HepG2 (cell line): ENCODE measurements at regions not wholly inside any gene's neighbourhood (a gene's known extent, or its start where the extent isn't known, plus 50 kb on each side); places are given as distances from the start of the nearest gene placed in this dataset.

Experiments
- ATAC-seq: fragments of 200-7000 bp; cut with Tn5 transposase; 3 replicates; pipeline ENCODE4 v1.9.1; 2020; ENCODE audit warnings: mild to moderate bottlenecking, moderate library complexity
- BruUV-seq: library from RNA; stranded (reverse); fragments of 400-500 nt; replicated peaks from 2 replicates; lab custom pipeline; 2021; lab: Mats Ljungman, UMichigan
- CTCF ChIA-PET: fragments of 300-600 bp; formaldehyde crosslinking; extraction: SDS; loops from one replicate; lab custom pipeline; 2021; ENCODE audit warnings: low total read pairs, inconsistent platforms, low intra/inter-chr PET ratio; lab: Yijun Ruan, JAX
- POLR2A ChIA-PET: fragments of 350-600 bp; sonication (Branson Sonifier 250); formaldehyde crosslinking; loops from one replicate; lab custom pipeline; 2020; ENCODE audit warnings: antibody characterized with exemption, inconsistent platforms; lab: Yijun Ruan, JAX
- DNase-seq: peaks from one replicate; pipeline ENCODE4 v3.0.0-alpha.2; 2015; ENCODE audit warnings: low spot score
- FAIRE-seq: peaks from 3 replicates; lab custom pipeline; 2011; peaks lifted over from hg19 to GRCh38; lab: Jason Lieb, UNC
- H2AFZ ChIP-seq: one replicate; pipeline ENCODE4 v1.6.1; 2011; ENCODE audit warnings: low read length, inconsistent platforms
- H3K27ac ChIP-seq: fragments of 300-600 bp; 3 replicates; pipeline ENCODE4 v1.8.0; 2011; ENCODE audit warnings: mixed run types, mild to moderate bottlenecking, mixed read lengths, low read length, inconsistent platforms; ENCODE audit not compliant: insufficient read depth; ENCODE audit errors: extremely low read length
- H3K27me3 ChIP-seq, 2 experiments: fragments of 200-600 bp in 1 of 2; 2 replicates in 1 of 2; 3 replicates in 1 of 2; pipeline versions ENCODE4 v1.6.0 to v1.8.0; 2011; ENCODE audit warnings: low read length in 2 of 2, mild to moderate bottlenecking in 2 of 2, moderate library complexity in 2 of 2, inconsistent platforms in 1 of 2; ENCODE audit not compliant: insufficient read depth in 2 of 2, control insufficient read depth in 1 of 2
- H3K36me3 ChIP-seq, 2 experiments: fragments of 200-600 bp in 1 of 2; replicated peaks in 1 of 2; 2 replicates in 1 of 2; 3 replicates in 1 of 2; pipeline versions ENCODE4 v1.5.1 to v1.8.0; 2011; ENCODE audit warnings: low read length in 2 of 2, inconsistent platforms in 1 of 2; ENCODE audit not compliant: insufficient read depth in 2 of 2, control insufficient read depth in 1 of 2
- H3K4me1 ChIP-seq: 2 replicates; pipeline ENCODE4 v1.5.1; 2012; ENCODE audit warnings: low read length, inconsistent platforms; ENCODE audit not compliant: insufficient read depth
- H3K4me2 ChIP-seq: 2 replicates; pipeline ENCODE4 v1.6.0; 2011; ENCODE audit warnings: low read depth, low read length, inconsistent platforms
- H3K4me3 ChIP-seq, 3 experiments: fragments of 200-600 bp in 1 of 3; sonication (generic), shearing (Covaris generic) in 1 of 3; replicated peaks in 1 of 3; 2 replicates each; pipeline ENCODE4 v1.5.1; 2011 to 2016; ENCODE audit warnings: low read length in 3 of 3, inconsistent platforms in 2 of 3, low read depth in 2 of 3, mild to moderate bottlenecking in 2 of 3, control low read depth in 1 of 3, mixed read lengths in 1 of 3; ENCODE audit not compliant: insufficient read depth in 1 of 3
- H3K79me2 ChIP-seq: one replicate; pipeline ENCODE4 v1.6.1; 2011; ENCODE audit warnings: low read length, inconsistent platforms; ENCODE audit not compliant: insufficient read depth
- H3K9ac ChIP-seq: 2 replicates; pipeline ENCODE4 v1.6.0; 2011; ENCODE audit warnings: mild to moderate bottlenecking, low read depth, low read length, inconsistent platforms; ENCODE audit not compliant: insufficient read depth
- H3K9me3 ChIP-seq: 2 replicates; pipeline ENCODE4 v1.5.1; 2012; ENCODE audit warnings: mild to moderate bottlenecking, low read length
- H4K20me1 ChIP-seq: 2 replicates; pipeline ENCODE4 v1.6.0; 2011; ENCODE audit warnings: inconsistent platforms, mild to moderate bottlenecking, low read length, moderate library complexity; ENCODE audit not compliant: insufficient read depth
- HNRNPUL1 ChIP-seq: fragments of 200-400 bp; formaldehyde crosslinking; IDR thresholded peaks from 2 replicates; pipeline ENCODE4 v1.6.1; 2017; ENCODE audit warnings: low read depth, mild to moderate bottlenecking, low read length, moderate library complexity
- MAFG ChIP-seq: sonication (generic); formaldehyde crosslinking; IDR thresholded peaks from 2 replicates; pipeline ENCODE4 v1.5.1; 2020; ENCODE audit warnings: mild to moderate bottlenecking, missing genetic modification reagents
- REL ChIP-seq: sonication (generic); formaldehyde crosslinking; conservative IDR thresholded peaks from 2 replicates; pipeline ENCODE4 v1.8.0; 2022; ENCODE audit warnings: mild to moderate bottlenecking, missing genetic modification reagents, moderate library complexity
- ZNF180 ChIP-seq: sonication (generic); formaldehyde crosslinking; IDR thresholded peaks from 2 replicates; pipeline ENCODE4 v1.4.0; 2020; ENCODE audit warnings: low read depth, missing genetic modification reagents, borderline replicate concordance
- ZNF20 ChIP-seq: sonication (generic); formaldehyde crosslinking; IDR thresholded peaks from 2 replicates; pipeline ENCODE4 v1.4.0; 2020; ENCODE audit warnings: mild to moderate bottlenecking, moderate library complexity, missing genetic modification reagents
- ZNF326 ChIP-seq: sonication (generic); formaldehyde crosslinking; IDR thresholded peaks from 2 replicates; pipeline ENCODE4 v1.4.0; 2020; ENCODE audit warnings: missing genetic modification reagents, borderline replicate concordance
- ZNF34 ChIP-seq: sonication (generic); formaldehyde crosslinking; IDR thresholded peaks from 2 replicates; pipeline ENCODE4 v1.4.0; 2020; ENCODE audit warnings: mild to moderate bottlenecking, missing genetic modification reagents, borderline replicate concordance
- ZNF484 ChIP-seq: sonication (generic); formaldehyde crosslinking; IDR thresholded peaks from 2 replicates; pipeline ENCODE4 v1.5.1; 2020; ENCODE audit warnings: mild to moderate bottlenecking, low read depth, missing genetic modification reagents, borderline replicate concordance
- ZNF547 ChIP-seq: sonication (generic); formaldehyde crosslinking; IDR thresholded peaks from 2 replicates; pipeline ENCODE4 v1.5.1; 2020; ENCODE audit warnings: mild to moderate bottlenecking, missing genetic modification reagents
- ZNF720 ChIP-seq: sonication (generic); formaldehyde crosslinking; IDR thresholded peaks from 2 replicates; pipeline ENCODE4 v1.4.0; 2020; ENCODE audit warnings: missing genetic modification reagents
- ZNF781 ChIP-seq: sonication (generic); formaldehyde crosslinking; IDR thresholded peaks from 2 replicates; pipeline ENCODE4 v1.5.1; 2020; ENCODE audit warnings: borderline replicate concordance, mild to moderate bottlenecking, missing genetic modification reagents; ENCODE audit errors: not compliant biosample characterization
- in situ Hi-C: cut with HindIII; loops from 2 replicates; pipeline ENCODE4 v1.10.0; 2017; ENCODE audit warnings: low pct_unique_long_range_greater_than_20kb; ENCODE audit not compliant: extremely low pct_ligation_motif_present
- intact Hi-C: fragments of 100-400 bp; cut with micrococcal nuclease; formaldehyde crosslinking; loops from one replicate; pipeline ENCODE4 v1.10.0; 2022; ENCODE audit not compliant: unreplicated experiment
- TF ChIP-seq, protein P1 (sequence below): sonication (generic); formaldehyde crosslinking; IDR thresholded peaks from 2 replicates; pipeline ENCODE4 v1.4.0; 2020; ENCODE audit warnings: missing genetic modification reagents
- TF ChIP-seq, protein P2 (sequence below): sonication (generic); formaldehyde crosslinking; IDR thresholded peaks from 2 replicates; pipeline ENCODE4 v1.5.0; 2020; ENCODE audit warnings: mild to moderate bottlenecking, missing genetic modification reagents, borderline replicate concordance
- TF ChIP-seq, protein P3 (sequence below): sonication (generic); formaldehyde crosslinking; IDR thresholded peaks from 2 replicates; pipeline ENCODE4 v1.4.0; 2020; ENCODE audit warnings: low read depth, mild to moderate bottlenecking, missing genetic modification reagents

DNA sequence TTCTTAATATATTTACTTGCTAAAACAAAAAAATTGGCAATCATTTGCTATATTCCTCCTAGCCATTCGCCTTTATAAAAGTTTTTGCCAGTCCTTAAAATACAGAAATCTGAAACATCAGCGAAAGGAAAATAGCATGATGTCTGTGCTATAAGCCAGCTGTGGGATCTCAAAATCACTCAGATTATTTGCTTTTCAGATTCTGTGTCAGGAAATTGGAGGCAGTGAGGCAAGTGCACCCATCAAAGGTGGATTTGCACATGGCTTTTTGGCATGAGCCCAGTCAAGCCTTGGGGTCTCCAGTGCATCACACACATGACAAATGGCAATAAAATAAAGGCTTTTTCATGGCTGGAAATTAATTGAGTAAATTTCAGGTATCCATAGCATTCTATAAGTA, 196.8 kb upstream of the DAPK1 start (continued):
- no peak for TF ChIP-seq ZNF326 (CRISPR knock-in tag)

DNA sequence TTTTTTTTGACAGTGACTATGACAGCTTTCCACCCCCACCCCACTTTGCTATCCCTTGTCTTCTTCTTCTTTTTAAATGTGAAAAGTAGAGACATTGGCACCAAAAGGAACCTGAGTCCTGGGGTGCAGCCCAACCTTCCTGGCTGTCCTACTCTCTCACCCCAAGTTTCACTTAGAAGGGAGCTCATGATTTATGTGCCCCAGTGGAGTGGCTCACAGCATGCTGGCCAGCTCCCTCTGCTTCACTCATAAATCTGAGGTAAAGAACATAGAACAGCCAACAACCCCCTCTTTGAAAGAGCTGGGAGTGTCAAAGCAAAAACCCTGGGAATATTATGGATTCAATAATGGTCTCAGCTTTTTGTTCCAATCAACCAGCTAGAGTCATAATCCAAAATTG, 196.3 kb upstream of the DAPK1 start:
- Histone ChIP-seq H3K27ac (no peak overlapping the region), H3K4me3 (no peak overlapping the region), H3K9me3 (no peaks in the 10 kb centered on the region), H3K79me2 (no peaks in the 10 kb centered on the region), H3K36me3 (no peaks in the 10 kb centered on the region), H3K4me2 (no peak overlapping the region), H3K27me3 (peaks cover 0 to 4% of the 10 kb centered on the region in 2 experiments; a peak in 1 of 5 replicates), H3K4me1 (no peaks in the 10 kb centered on the region), H4K20me1 (no peaks in the 10 kb centered on the region), H2AFZ (no peak overlapping the region), H3K9ac (no peak overlapping the region)
- intact Hi-C loops (no loop called here), in situ Hi-C loops (no loop called here)
- FAIRE-seq (no peak), ATAC-seq (no peak), DNase-seq (no peak)
- no peak for TF ChIP-seq ZNF484 (CRISPR knock-in tag)
- TF ChIP-seq ZNF781 (CRISPR knock-in tag): no peak
- TF ChIP-seq ZNF547 (CRISPR knock-in tag): no peak
- no peak for TF ChIP-seq ZNF180 (CRISPR knock-in tag)
- TF ChIP-seq ZNF34 (CRISPR knock-in tag): no peak
- TF ChIP-seq, protein P1, sequence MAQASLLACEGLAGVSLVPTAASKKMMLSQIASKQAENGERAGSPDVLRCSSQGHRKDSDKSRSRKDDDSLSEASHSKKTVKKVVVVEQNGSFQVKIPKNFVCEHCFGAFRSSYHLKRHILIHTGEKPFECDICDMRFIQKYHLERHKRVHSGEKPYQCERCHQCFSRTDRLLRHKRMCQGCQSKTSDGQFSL (CRISPR knock-in tag): no peak
- no peak for TF ChIP-seq ZNF20 (CRISPR knock-in tag)
- no peak for TF ChIP-seq ZNF720 (CRISPR knock-in tag)
- TF ChIP-seq, protein P2, sequence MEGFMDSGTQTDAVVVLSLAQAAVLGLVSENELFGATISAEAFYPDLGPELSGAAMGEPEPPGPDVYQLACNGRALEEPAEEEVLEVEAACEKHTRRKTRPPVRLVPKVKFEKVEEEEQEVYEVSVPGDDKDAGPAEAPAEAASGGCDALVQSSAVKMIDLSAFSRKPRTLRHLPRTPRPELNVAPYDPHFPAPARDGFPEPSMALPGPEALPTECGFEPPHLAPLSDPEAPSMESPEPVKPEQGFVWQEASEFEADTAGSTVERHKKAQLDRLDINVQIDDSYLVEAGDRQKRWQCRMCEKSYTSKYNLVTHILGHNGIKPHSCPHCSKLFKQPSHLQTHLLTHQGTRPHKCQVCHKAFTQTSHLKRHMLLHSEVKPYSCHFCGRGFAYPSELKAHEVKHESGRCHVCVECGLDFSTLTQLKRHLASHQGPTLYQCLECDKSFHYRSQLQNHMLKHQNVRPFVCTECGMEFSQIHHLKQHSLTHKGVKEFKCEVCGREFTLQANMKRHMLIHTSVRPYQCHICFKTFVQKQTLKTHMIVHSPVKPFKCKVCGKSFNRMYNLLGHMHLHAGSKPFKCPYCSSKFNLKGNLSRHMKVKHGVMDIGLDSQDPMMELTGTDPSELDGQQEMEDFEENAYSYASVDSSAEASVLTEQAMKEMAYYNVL (CRISPR knock-in tag): no peak
- TF ChIP-seq HNRNPUL1: no peak
- no peak for TF ChIP-seq REL
- TF ChIP-seq MAFG: no peak
- TF ChIP-seq, protein P3, sequence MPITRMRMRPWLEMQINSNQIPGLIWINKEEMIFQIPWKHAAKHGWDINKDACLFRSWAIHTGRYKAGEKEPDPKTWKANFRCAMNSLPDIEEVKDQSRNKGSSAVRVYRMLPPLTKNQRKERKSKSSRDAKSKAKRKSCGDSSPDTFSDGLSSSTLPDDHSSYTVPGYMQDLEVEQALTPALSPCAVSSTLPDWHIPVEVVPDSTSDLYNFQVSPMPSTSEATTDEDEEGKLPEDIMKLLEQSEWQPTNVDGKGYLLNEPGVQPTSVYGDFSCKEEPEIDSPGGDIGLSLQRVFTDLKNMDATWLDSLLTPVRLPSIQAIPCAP: no peak
- CTCF ChIA-PET: no interaction called here
- POLR2A ChIA-PET: no interaction called here
- BruUV-seq: no TSS peak
